Hippocampal formation (tissue), 2 donors: ENCODE measurements at regions not wholly inside any gene's neighbourhood (a gene's known extent, or its start where the extent isn't known, plus 50 kb on each side); places are given as distances from the start of the nearest gene placed in this dataset.
A peak's percentile ranks its signal among the peaks of the same experiment; 100 is the strongest.
"Not testable (repeated sequence)": the region's sequence is repeated elsewhere in the genome, so short reads cannot be mapped to it uniquely, and the experiment has no call there.

Experiments
- DNase-seq, 2 donors: peaks; one replicate each; lab custom pipeline; 2025; lab: John Stamatoyannopoulos, UW

DNA sequence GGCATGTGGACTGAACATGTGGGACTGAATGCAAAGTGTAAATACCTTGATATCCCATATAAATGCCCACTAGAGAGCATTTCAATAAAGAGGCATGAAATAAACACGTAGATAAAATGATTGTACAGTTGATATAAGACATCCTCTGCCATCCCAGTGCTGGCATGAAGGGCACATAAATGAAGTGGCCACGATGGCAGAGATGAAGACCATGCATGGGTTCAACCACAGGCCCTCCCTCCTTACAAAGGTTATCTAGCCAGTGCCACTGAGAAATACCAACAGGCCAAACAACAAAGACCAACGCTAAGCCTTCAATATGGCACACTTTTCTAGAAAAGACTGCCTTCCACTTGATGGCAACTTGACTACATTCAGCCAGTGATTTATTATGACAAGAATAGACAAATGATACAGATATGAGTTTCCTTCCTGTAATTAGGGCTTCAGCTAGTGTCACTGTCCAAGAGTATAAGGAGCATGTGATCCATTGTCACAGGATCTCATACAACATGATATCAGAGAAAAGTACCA, 493.9 kb upstream of the MAP2 start:
- DNase-seq = no peak

DNA sequence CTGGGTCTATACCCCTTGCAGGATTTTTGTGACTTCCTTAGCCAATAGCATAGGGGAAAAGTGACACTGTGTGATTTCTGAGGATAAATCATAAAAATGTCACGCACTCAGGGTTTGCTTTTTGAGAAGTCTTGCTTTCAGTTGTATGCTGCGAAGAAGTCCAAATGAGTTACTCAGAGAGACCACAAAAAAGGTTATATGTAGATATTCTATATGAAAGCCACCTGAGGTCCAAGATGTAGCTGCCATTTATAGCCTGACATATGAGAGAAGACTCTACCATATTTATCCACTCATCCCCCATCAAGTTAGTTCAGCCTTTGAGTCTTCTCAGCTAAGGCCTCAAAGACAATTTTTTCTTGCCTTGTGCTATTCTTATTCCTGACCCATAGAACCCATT, 488.3 kb upstream of the MAP2 start:
- no peak for DNase-seq

DNA sequence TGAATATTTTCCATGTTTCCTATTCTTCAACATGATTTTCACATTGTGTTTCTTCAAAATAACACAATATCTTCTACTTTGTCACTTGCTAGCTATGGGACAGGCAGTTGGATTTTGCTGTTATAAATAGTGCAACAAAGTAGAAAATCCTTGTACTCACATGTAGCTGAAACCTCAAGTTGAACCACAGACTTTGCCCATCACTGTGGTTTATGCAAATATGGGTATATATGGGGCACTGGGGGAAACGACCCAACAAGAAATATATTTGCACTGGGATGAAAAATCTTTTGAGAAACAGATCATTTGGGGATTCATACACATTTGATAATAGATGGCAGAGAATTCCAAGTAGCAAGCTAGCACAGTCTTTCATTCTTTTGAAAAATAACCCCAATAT, 486.3 kb upstream of the MAP2 start:
- DNase-seq = no peak

DNA sequence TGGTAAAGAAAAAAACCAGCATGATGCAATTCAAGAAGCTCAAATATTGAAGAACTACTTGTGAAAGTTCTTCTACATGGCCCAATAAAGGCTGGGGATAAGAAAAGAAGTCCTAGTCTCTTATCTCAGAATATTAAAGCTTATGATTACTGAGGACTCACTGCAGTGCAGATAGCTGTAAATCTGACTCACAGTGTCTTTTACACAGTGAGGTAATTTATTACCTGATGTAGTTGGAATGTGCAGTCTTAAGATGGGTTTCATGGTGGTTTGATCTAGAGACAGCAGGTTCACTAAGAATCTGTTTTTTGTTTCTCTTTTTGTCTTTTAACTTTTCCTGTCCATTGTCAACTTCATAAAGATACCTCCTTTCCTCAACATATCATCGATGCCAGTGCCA, 484.0 kb upstream of the MAP2 start:
- no peak for DNase-seq

DNA sequence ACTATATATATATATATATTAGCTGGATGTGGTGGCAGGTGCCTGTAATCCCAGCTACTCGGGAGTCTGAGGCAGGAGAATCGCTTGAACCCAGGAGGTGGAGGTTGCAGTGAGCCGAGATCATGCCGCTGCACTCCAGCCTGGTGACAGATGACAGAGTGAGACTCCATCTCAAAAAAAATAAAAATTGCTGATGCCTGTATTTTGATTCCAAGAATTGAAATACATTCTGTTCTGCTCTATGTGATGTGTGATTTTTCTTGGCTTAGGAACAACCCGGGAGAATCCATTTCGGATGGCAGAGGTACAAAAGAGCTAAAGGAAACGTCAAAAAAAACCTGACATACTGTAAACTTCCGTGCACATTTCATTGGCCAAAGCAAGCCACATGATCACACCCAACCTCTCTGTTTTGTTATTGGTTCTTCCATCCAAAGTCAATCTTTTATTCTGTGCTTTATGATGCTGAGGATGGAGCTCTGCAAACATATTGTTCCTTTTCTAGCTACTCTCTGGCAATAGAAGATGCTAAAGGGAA, 478.1 kb upstream of the MAP2 start:
- DNase-seq = no peak

- DNase-seq = no peak
These were observed 475.8 kb upstream of the MAP2 start for GRCh38 chr2:208948073-208948472.

- DNase-seq = no peak
These were observed 453.8 kb upstream of the MAP2 start for GRCh38 chr2:208970070-208970469.

GRCh38 chr2:208977582-208977981, 446.3 kb upstream of the MAP2 start:
- DNase-seq = no peak

GRCh38 chr2:208978946-208979345, 444.9 kb upstream of the MAP2 start:
- DNase-seq = no peak

GRCh38 chr2:208980321-208980720, 443.5 kb upstream of the MAP2 start:
- no peak for DNase-seq

GRCh38 chr2:208982831-208983230, 441.0 kb upstream of the MAP2 start:
- DNase-seq = no peak

DNA sequence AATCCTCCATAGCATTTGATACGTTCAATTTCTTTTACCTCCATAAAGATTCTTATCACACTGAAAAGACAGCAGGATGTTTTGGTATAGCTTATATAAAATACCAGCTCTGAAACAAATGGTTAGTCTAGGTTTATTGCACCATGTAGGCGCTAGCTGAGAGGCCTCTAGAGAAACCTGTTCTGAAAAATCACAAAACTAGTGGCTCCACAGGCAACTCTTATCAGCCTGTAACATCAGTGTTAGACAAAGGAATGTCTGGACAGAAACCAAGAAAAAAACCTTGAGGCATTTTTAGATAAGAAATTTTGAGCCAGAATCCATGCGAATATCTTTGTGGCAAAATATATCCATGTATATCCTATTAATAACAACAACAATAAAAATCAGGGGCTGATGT, 440.4 kb upstream of the MAP2 start:
- no peak for DNase-seq

DNA sequence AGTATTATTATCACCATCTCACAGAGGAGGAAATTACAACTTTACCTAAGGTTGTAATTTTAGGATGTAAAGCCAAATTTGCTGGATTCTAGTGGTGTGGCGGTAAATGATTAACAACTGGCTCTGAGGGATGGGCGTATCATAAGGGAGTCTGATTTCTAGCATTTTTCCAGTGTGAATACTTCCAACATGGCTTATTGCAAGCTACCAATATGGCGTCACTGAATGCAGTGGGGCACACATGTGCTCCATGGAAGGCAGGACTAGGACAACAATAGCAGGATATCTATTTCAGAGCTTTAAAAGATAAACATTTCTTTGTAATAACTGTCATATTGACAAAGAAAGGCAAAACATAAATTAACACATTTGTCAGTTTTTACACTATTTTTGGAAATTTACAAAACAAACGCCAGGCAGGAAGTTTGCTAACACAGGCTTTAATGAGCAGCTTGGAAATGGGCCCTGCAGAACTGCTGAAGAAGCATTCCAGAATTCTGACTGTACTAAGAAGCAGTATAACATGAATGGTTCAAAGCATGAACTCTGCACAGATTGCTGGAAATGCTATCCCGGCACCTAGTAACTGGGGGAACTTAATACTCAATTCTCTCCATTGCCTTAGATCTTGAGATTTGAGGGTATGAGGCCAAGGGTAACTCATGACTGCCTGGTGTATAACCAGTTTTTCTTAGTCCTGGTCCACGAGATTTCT, 439.3 kb upstream of the MAP2 start:
- DNase-seq = no peak

- DNase-seq = no peak
These were observed 438.2 kb upstream of the MAP2 start for GRCh38 chr2:208985644-208986043.

- DNase-seq = no peak
These were observed 433.1 kb upstream of the MAP2 start for GRCh38 chr2:208990716-208991115.

- DNase-seq = peak in 1 of 2 donors; percentile 18
These were observed 423.9 kb upstream of the MAP2 start for GRCh38 chr2:208999911-209000310.

DNA sequence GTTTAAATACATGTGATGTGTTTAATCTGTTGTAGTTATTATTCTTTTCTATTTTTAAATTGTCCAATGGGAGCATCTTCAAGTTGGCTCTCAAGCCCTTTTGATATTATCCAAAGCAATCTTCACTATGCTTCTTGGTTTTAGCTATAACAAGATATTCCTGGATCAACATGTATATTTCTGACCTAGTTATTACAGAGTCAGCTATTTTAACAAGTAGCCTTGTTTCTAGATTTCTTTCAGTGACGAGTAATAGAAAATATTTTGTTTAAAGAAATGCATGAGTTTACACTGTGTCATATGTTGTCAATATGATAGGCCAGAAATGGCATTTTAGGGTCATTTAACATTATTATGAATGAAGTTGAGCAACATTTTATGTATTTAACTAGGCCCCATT, 421.8 kb upstream of the MAP2 start:
- DNase-seq = no peak

DNA sequence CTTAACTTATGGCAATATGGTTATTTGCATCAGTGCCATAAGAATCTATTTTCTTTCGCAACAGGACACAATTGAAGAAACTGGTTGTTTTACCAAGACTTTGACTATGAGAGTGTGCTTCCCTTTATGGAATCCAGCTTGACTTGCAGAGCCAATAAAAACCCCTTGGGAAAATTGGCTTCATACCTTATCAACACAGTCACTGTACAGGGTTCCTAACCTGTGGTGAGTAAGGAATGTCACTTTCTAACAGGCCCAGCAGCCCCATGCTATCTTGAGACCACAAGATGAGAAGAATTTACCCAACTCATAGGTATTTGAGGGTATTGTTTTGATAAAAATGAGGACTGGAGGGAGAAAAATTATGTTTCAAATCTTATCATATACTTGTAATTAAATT, 418.5 kb upstream of the MAP2 start:
- no peak for DNase-seq

GRCh38 chr2:209008636-209009287, 415.1 kb upstream of the MAP2 start:
- DNase-seq = no peak

GRCh38 chr2:209018633-209019032, 405.2 kb upstream of the MAP2 start:
- not testable (repeated sequence) for DNase-seq

DNA sequence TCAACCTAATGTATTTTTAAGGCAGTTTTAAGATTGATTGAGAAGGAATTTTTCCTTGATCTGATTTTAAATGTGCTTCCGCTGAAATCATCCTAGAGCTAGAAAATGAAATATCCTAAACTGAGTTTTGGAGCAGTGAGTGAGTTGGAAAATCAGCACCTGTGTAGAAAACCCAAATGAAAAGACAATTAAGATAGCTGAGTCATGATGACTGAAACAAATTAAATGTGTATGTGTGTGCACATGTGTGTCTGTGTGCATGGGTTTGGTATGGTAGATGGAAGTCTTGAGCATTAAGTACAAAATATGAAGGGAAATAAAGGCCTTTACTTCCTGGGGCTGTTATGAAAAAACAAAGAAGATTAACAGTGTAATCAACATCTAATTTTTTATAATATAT, 394.6 kb upstream of the MAP2 start:
- no peak for DNase-seq

GRCh38 chr2:209044307-209044706, 379.5 kb upstream of the MAP2 start:
- DNase-seq = no peak

GRCh38 chr2:209046163-209046562, 377.7 kb upstream of the MAP2 start:
- no peak for DNase-seq
